BJ (cell line): ENCODE measurements at regions not wholly inside any gene's neighbourhood (a gene's known extent, or its start where the extent isn't known, plus 50 kb on each side); places are given as distances from the start of the nearest gene placed in this dataset.

Source experiments
- CTCF ChIA-PET: fragments of 350-600 bp; formaldehyde crosslinking; extraction: SDS; loops from one replicate; lab custom pipeline; 2021; ENCODE audit warnings: antibody characterized with exemption, inconsistent platforms; lab: Yijun Ruan, JAX
- POLR2A ChIA-PET: fragments of 300-600 bp; sonication (Branson Sonifier 250); formaldehyde crosslinking; extraction: SDS; loops from one replicate; lab custom pipeline; 2021; ENCODE audit warnings: antibody characterized with exemption; lab: Charles Lee
- DNase-seq: peaks from one replicate; pipeline ENCODE4 v3.0.0-alpha.2; 2011; ENCODE audit warnings: low read depth
- H3K27me3 ChIP-seq: 2 replicates; pipeline ENCODE4 v1.6.0; 2011; ENCODE audit warnings: low read length; ENCODE audit not compliant: control insufficient read depth, insufficient read depth
- H3K36me3 ChIP-seq: 2 replicates; pipeline ENCODE4 v1.5.1; 2011; ENCODE audit warnings: low read length; ENCODE audit not compliant: control insufficient read depth, insufficient read depth
- H3K4me3 ChIP-seq: 2 replicates; pipeline ENCODE4 v1.5.1; 2011; ENCODE audit warnings: low read depth, mild to moderate bottlenecking, control low read depth, low read length
- TF ChIP-seq, protein P1 (sequence below): IDR thresholded peaks from 2 replicates; pipeline ENCODE4 v1.5.1; 2011; ENCODE audit warnings: low read depth, mild to moderate bottlenecking, control low read depth, inconsistent platforms, low read length, moderate library complexity; ENCODE audit not compliant: insufficient read depth

DNA sequence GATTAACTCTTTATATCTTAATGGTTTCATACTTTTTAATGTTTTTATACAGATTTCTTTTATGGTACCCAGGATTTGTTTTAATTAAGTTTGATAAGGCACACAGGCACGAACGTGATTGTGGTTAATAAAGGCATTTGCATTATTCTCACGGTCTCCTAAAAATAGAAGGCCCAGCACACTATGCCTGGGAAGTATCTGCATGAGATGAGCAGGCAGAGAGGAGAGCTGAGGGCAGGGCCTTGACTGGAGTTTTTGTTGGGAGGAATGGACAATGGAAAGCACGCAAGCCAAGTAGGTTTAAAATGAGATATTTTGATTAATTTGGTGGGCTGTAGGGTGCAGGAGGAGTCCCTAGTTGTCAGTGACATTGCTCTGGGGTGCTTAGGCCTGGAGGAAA lies 1714.3 kb upstream of the PCDH7 start:
- Histone ChIP-seq H3K4me3 (no peak overlapping the region), H3K27me3 (no peaks in the 10 kb centered on the region), H3K36me3 (no peaks in the 10 kb centered on the region)
- no peak for DNase-seq
- TF ChIP-seq, protein P1, sequence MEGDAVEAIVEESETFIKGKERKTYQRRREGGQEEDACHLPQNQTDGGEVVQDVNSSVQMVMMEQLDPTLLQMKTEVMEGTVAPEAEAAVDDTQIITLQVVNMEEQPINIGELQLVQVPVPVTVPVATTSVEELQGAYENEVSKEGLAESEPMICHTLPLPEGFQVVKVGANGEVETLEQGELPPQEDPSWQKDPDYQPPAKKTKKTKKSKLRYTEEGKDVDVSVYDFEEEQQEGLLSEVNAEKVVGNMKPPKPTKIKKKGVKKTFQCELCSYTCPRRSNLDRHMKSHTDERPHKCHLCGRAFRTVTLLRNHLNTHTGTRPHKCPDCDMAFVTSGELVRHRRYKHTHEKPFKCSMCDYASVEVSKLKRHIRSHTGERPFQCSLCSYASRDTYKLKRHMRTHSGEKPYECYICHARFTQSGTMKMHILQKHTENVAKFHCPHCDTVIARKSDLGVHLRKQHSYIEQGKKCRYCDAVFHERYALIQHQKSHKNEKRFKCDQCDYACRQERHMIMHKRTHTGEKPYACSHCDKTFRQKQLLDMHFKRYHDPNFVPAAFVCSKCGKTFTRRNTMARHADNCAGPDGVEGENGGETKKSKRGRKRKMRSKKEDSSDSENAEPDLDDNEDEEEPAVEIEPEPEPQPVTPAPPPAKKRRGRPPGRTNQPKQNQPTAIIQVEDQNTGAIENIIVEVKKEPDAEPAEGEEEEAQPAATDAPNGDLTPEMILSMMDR, result no peak
- CTCF ChIA-PET, result no interaction called here
- POLR2A ChIA-PET, result no interaction called here

DNA sequence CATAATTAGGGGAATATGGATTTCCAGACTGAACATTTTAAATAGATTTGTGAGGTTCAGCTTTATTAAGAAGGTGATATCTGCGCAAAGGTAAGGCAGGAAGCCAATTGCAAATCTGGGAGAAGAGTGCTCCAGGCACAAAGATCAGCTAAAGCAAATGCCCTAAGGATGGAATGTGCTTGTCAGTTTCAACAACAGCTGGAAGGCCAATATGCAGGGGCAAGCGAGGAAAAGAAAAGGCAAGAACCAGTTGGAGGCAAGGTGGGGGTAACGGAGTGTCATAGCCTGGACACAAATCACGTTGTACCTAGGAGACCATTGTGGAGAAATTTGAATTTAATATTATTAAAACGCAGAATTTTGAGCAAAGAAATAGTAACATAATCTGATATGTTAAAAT lies 1710.3 kb upstream of the PCDH7 start:
- no peak for DNase-seq
- Histone ChIP-seq H3K27me3 (no peaks in the 10 kb centered on the region), H3K4me3 (no peak overlapping the region), H3K36me3 (no peaks in the 10 kb centered on the region)
- ChIA-PET CTCF (no interaction called here), POLR2A (no interaction called here)
- TF ChIP-seq, protein P1, result no peak

DNA sequence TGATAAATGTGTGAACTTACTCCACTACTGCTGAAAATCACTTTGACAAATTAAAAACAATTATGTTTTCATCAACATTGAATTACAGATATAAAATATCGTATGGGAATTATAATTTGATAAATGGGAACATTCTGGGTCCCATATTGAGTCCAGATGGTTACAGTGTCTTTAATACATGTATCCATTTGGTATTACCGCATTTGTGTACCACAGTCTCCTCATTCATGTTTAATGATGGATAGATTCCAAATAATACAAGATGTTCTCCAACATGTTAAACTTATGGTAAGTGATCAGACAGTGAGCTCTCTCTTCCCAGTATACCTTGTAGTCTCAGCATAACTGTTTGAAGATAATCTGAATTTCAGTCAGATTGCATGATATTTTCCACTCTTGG lies 1706.8 kb upstream of the PCDH7 start:
- Histone ChIP-seq H3K4me3 (no peak overlapping the region), H3K27me3 (no peaks in the 10 kb centered on the region), H3K36me3 (no peaks in the 10 kb centered on the region)
- DNase-seq, result no peak
- ChIA-PET POLR2A (no interaction called here), CTCF (no interaction called here)
- TF ChIP-seq, protein P1, result no peak

DNA sequence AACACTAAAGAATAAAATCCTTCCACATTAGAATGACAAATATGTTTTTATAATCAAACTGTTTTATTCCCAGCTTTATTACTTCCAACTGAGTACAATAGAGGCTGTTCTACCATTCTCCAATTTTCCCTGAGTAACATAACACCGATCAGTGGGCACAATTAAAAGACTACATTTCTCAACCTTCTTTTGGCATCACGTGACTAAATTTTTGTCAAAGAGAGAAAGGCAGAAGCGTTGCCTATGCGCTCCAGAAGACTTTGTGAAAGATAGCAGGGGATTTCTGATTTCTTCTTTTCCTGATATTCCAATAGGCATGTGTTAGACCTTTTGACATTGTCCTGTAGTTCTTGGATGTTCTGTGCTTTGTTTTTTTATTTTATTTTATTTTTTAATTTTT lies 1705.6 kb upstream of the PCDH7 start:
- H3K36me3 ChIP-seq, result no peaks in the 10 kb centered on the region
- no peak overlapping the region for H3K4me3 ChIP-seq
- ChIA-PET POLR2A (no interaction called here), CTCF (interaction anchor here (0.7 kb wide), 1 partner anchor 17 kb away, joined by 4 read pairs; no protein-coding TSS in a partner anchor)
- no peak for DNase-seq
- TF ChIP-seq, protein P1, result no peak
- H3K27me3 ChIP-seq, result no peaks in the 10 kb centered on the region

DNA sequence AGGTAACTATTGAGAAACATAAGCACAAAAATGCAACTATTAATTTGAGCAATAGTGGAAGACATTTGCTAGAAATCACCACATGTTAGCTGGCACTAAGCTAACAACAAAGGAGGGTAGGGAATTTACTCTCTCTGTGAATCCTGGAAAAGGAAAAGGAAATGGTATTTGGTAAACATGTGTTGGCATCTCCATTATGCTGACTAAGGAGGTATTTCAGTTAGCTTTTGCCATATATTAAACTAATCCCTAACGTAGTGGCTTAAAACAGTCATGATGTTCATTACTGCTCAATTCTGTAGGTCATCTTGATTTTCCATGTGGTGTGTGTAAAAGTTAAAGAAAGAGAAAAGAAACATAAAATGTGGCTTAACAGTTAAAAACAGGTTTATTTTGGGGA lies 1686.5 kb upstream of the PCDH7 start:
- ChIA-PET POLR2A (no interaction called here), CTCF (no interaction called here)
- DNase-seq, result no peak
- TF ChIP-seq, protein P1, result no peak
- Histone ChIP-seq H3K27me3 (no peaks in the 10 kb centered on the region), H3K36me3 (no peaks in the 10 kb centered on the region), H3K4me3 (no peak overlapping the region)
